ENCODE measurements at regions not wholly inside any gene's neighbourhood (a gene's known extent, or its start where the extent isn't known, plus 50 kb on each side); places are given as distances from the start of the nearest gene placed in this dataset.

DNA sequence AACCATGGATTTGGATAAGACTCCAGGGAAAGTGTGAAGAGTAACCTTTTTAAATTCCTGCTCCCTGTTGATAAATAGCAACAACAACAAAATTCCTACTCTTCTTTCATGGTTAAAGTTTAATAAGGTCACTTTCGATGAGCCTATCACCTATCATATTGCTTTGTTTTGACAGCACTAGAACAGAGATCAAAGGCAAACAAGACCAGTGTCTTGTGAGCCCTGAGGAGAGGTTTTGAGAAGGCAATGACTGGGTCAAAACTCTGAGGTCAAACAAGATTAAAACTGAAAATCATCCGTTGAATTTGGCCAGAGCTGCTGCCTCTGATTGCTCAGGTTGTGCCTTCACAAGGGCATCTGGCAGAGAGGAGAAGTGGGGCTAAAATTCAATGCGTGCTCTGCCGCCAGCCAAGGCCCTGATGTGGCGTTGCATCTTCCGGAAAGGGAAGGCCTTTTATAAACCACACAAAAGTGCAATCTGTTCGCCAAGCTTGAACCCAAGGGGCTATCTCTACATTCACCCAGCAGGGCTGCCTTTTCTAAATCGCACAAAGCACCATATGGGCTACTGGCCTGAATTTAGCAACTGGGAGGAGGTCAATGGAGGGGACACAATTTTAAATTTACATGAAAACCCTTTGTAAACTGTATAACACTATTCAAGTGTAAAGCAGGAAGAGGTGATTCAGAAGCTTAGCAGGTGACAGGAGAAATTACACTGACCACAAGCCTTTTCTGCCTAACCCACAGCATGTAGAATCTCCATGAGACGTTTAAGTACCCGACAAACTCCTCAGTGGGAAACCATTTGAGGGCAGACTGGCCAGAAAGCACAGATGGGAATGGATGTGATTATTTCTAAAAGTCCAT, 140.8 kb downstream of the DAD1 start:
- Histone ChIP-seq H3K27ac (no peak overlapping the region), H3K27me3 (no peaks in the 10 kb centered on the region), H3K4me1 (no peaks in the 10 kb centered on the region), H3K36me3 (ENCODE audit: low read depth, missing control alignments) (no peaks in the 10 kb centered on the region), H3K4me3 (no peak overlapping the region), H3K9me3 (no peaks in the 10 kb centered on the region)
- intact Hi-C loops (cut with DNase I; ENCODE audit: low total_unique reads): no loop called here
- no peak for TF ChIP-seq POLR2A (IDR thresholded peaks at IDR 0.05)
- TF ChIP-seq, protein P1, sequence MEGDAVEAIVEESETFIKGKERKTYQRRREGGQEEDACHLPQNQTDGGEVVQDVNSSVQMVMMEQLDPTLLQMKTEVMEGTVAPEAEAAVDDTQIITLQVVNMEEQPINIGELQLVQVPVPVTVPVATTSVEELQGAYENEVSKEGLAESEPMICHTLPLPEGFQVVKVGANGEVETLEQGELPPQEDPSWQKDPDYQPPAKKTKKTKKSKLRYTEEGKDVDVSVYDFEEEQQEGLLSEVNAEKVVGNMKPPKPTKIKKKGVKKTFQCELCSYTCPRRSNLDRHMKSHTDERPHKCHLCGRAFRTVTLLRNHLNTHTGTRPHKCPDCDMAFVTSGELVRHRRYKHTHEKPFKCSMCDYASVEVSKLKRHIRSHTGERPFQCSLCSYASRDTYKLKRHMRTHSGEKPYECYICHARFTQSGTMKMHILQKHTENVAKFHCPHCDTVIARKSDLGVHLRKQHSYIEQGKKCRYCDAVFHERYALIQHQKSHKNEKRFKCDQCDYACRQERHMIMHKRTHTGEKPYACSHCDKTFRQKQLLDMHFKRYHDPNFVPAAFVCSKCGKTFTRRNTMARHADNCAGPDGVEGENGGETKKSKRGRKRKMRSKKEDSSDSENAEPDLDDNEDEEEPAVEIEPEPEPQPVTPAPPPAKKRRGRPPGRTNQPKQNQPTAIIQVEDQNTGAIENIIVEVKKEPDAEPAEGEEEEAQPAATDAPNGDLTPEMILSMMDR (IDR thresholded peaks at IDR 0.05): no peak
- WGBS, 2 donors: 79 to 82% methylated on average over 10 of the region's 10 CpGs
- DNase-seq: no peak

DNA sequence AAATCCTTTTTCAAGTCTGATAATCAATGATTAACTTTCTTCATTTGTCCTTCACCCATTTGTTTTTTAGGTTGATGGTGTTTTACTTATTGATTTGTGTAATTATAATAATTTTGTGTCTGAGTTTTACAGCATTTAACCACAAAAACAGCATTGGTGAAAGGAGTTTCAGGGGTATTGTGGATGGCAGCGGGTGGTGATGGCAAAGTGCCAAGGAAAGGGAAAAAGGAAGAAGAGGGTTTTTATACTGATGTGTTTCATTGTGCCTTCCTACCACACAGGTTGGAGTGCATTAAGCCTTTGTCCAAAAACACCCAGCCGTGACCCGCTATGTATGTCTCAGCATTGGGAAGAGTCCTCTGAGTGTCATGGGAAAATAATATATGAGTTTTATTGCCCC, 150.3 kb downstream of the DAD1 start:
- no peak for DNase-seq
- no peak overlapping the region for H3K27ac ChIP-seq
- WGBS, 2 donors: 92 to 93% methylated on average over 3 of the region's 3 CpGs
- no peak for TF ChIP-seq POLR2A (IDR thresholded peaks at IDR 0.05)
- no peaks in the 10 kb centered on the region for H3K27me3 ChIP-seq
- no peaks in the 10 kb centered on the region for H3K9me3 ChIP-seq
- no peak overlapping the region for H3K4me3 ChIP-seq
- H3K36me3 ChIP-seq (ENCODE audit: low read depth, missing control alignments): no peaks in the 10 kb centered on the region
- no peaks in the 10 kb centered on the region for H3K4me1 ChIP-seq
- intact Hi-C loops (cut with DNase I; ENCODE audit: low total_unique reads): no loop called here

DNA sequence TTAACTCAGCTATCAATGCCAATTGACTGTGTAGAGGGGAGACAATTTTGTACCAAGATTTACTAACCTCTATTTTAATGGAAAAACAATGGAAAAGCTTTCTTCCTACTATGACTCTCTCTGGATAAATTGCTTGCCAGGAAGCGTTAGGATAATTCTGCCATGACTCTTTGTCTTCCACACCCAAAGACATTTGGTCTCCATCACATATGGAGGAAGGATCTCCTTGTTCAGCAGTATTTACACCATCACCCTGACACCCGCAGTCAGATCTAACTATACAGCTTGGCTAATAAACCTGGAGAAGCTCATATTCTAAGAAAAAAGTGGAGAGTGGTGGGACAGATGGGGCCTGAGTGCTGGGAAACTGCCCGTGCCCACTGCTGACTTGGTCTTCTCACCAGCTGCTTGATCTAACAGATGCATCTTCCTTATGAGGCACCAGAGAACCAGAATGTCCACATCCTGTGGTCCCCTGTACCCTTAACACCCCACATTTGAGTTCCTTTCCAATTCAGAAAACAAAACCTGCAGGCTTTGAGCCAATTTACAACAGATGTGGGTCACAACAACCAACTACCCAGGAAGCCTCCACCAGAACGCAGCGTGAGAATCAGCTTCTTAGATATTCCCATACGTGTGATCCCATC, 154.0 kb downstream of the DAD1 start:
- H3K4me3 ChIP-seq: no peak overlapping the region
- intact Hi-C loops (cut with DNase I; ENCODE audit: low total_unique reads): no loop called here
- TF ChIP-seq POLR2A (IDR thresholded peaks at IDR 0.05): no peak
- TF ChIP-seq, protein P1 (IDR thresholded peaks at IDR 0.05): no peak
- H3K27ac ChIP-seq: no peak overlapping the region
- DNase-seq: no peak
- WGBS, 2 donors: 96 to 97% methylated on average over 6 of the region's 6 CpGs
- H3K36me3 ChIP-seq (ENCODE audit: low read depth, missing control alignments): no peaks in the 10 kb centered on the region
- no peaks in the 10 kb centered on the region for H3K27me3 ChIP-seq
- no peaks in the 10 kb centered on the region for H3K9me3 ChIP-seq
- peaks cover 8% of the 10 kb centered on the region for H3K4me1 ChIP-seq

DNA sequence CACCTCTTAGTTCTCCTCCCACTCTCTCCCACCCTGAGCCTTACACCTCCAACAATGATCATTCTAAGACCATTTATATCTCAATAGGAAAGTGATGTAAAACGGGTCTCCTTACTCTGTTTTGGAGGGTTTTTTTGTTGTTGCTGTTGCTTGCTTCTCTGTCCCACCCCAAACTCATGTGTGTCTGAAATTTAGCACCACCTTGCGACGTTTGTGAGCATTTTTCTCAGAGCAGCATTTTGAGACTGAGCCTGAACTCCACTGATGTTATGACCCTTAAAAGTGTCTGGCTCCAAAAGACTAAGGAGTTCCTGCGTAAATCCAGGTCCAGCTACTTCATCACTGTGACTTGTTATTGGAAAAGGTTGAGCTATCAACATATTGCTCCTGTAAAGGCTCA, 155.0 kb downstream of the DAD1 start:
- no peak for DNase-seq
- intact Hi-C loops (cut with DNase I; ENCODE audit: low total_unique reads): no loop called here
- 88 to 98% methylated on average over 4 of the region's 4 CpGs for WGBS, 2 donors

DNA sequence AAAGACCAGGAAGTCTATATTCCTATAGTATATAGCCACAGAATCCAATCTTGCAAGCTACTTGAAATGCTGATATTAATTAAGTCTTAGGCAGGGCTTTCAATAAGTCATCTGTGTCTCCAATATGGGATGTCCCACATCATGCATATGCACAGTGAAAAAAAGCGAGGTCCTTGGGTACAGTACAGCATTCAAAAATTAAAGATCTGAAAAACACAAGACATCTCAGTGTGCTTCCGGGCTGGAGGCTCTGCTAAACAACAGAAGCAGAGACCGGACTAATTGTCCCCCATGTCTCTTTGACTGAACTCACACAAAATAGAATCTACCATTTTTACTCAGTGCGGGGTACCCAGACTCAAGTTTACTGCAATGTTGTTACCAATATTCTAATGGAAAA, 156.0 kb downstream of the DAD1 start:
- no peak for DNase-seq
- WGBS, 2 donors: 71 to 74% methylated on average over 4 of the region's 4 CpGs
- TF ChIP-seq, protein P1 (IDR thresholded peaks at IDR 0.05): no peak
- no peak for TF ChIP-seq POLR2A (IDR thresholded peaks at IDR 0.05)
- Histone ChIP-seq H3K27me3 (no peaks in the 10 kb centered on the region), H3K27ac (no peak overlapping the region), H3K36me3 (ENCODE audit: low read depth, missing control alignments) (no peaks in the 10 kb centered on the region), H3K4me1 (peaks cover 8% of the 10 kb centered on the region), H3K4me3 (no peak overlapping the region), H3K9me3 (no peaks in the 10 kb centered on the region)
- intact Hi-C loops (cut with DNase I; ENCODE audit: low total_unique reads): no loop called here

More for the DNA sequence above, 155.0 kb downstream of the DAD1 start:
- TF ChIP-seq, protein P1 (IDR thresholded peaks at IDR 0.05): no peak
- no peak for TF ChIP-seq POLR2A (IDR thresholded peaks at IDR 0.05)
- no peak overlapping the region for H3K27ac ChIP-seq
- no peak overlapping the region for H3K4me3 ChIP-seq
- H3K9me3 ChIP-seq: no peaks in the 10 kb centered on the region
- H3K36me3 ChIP-seq (ENCODE audit: low read depth, missing control alignments): no peaks in the 10 kb centered on the region
- peaks cover 8% of the 10 kb centered on the region for H3K4me1 ChIP-seq
- H3K27me3 ChIP-seq: no peaks in the 10 kb centered on the region
